ENCODE measurements at regions not wholly inside any gene's neighbourhood (a gene's known extent, or its start where the extent isn't known, plus 50 kb on each side); places are given as distances from the start of the nearest gene placed in this dataset.

DNA sequence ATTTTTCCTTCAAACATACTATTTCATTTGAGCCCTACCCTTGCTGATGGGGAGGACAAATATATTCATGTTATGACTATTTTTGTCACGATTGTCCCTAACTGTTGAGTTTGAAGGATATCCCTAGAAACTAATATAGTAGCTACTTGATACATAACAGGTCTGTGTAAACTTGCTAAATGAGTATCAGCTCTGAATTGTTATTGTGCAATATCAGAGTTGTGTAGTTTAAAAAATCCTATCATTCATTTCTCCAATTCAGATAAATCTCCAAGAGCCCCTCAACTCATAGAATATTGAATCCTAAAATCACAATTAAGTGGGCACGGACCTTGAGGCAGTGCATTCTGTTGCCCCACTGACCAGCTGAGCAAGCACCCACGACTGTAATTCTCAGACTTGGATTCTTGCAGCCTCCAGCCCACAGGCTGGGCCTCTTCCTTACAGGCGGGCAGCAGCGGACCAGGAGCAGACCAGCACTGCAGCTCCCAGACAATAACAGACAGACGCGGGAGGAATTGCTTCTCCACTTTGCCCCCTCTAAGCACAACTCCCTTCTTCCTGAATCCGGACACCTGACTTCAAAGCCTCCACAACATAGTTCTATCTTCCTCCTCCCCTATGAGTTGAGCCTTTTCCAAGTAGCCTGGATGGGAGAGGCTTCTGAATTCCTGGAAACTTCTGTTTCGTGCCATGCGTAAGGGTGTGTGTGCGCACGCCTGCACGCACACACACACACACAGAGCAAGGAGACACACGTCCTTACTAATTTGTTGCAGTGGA is 337.6 kb upstream of the ARGLU1 start:
- no peak for DNase-seq (ENCODE audit: low read depth, low spot score)

DNA sequence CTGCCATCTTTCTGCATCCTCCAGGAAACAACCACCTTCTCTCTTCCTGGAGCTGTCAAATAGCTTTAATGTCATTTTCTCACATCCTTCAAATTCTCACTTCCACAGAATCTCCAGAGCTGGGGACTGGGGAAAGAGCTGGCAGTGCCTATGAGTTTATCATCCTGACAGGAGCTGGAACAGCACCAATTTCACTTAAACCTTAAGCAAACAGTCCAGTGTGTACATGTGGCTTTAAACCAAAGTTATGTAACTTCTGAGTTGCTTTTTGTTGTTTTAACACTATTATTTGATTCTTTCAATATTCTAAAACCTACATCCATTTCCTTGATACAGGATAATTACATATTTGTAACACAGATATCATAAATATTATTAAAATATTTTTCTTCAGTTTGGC is 331.5 kb upstream of the ARGLU1 start:
- DNase-seq (ENCODE audit: low read depth, low spot score): no peak

DNA sequence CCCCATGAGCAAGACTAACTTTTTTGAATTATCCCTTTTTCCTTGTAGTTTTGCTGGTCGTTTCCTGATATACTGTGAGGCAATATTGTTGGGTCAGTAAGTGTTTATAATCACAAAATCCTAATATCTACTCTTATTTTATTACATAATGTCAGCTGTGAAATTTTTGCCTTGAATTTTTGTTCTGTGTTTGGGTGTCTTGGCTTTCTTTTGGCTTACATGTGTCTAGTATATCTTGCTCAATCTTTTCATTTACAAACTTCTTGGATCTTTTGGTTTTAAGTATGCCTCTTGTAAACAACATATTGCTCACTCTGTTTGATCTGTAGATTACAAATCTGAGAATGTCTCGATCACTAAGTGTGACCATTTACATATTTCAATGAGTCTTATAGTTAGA is 330.3 kb upstream of the ARGLU1 start:
- no peak for DNase-seq (ENCODE audit: low read depth, low spot score)

DNA sequence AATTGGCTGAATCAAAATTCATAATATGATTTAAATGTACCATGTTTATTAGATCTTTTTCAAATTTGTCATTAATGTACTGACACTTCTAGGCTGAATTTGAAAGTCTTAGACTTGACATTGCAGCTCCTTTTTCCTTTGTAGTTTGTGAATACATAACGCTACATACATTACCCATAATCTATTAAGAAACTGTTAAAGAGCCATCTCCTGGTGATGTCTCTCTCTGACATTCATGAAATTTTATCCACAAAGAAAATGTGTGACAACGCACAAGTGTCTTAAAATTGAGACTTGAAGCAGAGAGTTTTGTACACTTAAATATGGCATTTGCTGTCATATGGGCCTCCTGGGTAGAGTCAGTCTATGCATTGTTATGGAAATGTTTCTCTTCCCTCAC is 320.2 kb upstream of the ARGLU1 start:
- DNase-seq (ENCODE audit: low read depth, low spot score): no peak

DNA sequence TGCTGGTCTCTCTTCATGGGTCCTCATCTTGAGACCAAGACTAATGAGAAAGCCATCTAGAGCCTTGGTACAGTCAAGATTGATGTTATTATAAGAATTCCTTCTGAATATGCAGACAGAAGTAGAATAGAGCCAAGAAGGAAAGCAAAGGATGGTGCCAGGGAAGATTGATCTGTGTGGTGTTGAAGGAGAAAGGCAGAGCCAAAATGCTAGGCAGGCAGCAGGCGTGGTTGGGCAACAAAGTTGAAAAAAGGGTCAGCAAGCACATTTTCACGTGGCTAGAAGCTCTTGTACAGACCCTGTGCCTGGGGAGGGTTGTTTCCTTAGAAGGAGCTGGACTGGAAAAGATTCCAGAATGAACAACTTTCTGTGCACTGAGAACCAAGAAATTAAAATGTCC is 319.7 kb upstream of the ARGLU1 start:
- DNase-seq (ENCODE audit: low read depth, low spot score): no peak

DNA sequence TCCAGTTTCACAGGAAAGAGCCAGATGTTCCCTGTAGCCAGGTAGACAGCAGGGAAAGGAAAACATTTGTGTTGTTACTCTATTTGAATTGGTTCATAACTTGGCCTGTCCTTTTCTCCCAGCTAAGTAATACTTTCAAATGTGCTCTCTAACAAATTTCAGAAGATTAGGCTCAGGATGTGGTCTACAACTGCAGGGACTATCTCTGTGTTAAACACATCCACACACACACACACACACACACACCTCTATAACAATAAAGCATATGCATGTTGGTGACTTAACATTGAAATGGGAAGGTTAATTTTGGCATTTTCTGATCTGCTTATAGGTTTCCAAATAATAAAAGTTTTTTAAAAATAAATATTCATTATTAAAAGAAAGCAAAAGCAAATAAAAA is 316.0 kb upstream of the ARGLU1 start:
- DNase-seq (ENCODE audit: low read depth, low spot score): no peak

DNA sequence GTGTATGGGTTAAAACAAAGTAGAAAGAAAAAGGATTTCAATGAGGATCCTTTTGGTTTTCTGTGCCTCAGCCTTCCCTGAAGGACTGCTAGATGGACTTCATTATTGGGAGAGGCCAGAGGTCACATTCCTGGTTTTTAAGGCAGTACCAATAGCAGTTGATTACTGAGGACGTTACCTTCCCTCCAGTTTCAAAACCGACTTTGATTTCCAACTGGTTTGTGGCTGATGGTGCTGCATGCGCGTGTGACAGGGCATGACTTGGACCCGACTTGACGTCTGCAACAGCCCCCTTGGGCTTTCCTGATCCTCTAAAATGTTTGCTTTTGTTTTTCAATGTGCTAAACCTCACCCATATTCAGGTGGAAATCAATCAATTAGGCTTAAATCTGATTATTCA is 314.3 kb upstream of the ARGLU1 start:
- DNase-seq (ENCODE audit: low read depth, low spot score): no peak

DNA sequence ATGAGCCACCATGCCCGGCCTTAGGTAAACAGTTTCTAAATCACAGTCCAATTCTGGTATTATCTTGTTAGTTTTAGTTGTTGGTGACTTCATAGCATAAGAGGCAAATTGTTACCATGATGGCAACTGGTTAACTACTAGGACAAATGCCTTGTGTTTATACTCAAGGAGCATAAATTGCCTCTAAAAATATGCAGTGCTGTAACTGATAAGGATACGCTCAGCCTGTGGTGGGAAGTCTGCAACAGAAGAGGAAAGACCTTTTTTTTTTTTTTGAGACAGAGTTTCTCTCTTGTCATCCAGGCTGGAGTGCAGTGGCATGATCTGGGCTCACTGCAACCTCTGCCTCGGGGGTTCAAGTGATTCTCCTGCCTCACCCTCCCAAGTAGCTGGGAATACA is 311.9 kb upstream of the ARGLU1 start:
- DNase-seq (ENCODE audit: low read depth, low spot score): no peak

DNA sequence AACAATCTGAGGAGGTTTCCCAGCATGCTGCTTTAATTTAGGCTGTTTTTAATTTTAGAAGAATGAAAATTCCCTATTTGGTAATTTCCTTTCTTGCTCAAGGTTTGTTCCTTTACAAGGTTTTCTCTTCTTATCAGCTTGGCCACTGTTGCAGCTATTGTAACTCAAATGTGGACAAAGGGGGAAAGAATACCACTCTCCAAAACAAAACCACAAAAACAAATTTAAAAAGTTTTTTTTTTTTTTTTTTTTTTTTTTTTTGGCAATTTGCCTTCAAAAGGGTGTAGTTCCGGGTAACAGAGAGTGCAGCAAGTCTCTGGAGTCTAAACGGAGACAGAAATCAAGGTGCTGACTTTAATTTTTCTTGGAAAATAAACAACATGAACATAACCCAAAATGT is 306.4 kb upstream of the ARGLU1 start:
- no peak for DNase-seq (ENCODE audit: low read depth, low spot score)

DNA sequence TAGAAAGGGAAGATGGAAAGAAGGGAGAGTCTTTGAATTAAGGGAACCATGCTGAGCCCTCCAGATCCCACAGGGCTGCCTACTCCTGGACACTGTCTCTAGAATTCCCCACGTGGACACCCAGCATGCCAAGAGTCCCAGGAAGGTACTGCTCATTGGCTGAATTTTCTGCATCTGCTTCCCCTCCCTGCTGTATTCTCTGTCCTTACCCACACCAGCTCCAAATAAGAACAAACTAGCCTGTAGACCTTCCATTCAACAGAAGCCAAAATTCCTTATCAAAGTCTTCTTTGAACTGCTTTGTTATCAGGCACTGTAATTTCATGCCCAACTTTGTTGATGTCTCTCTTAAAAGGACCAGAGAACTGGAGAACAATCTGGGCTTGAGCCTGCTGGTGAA is 305.9 kb upstream of the ARGLU1 start:
- DNase-seq (ENCODE audit: low read depth, low spot score): no peak

DNA sequence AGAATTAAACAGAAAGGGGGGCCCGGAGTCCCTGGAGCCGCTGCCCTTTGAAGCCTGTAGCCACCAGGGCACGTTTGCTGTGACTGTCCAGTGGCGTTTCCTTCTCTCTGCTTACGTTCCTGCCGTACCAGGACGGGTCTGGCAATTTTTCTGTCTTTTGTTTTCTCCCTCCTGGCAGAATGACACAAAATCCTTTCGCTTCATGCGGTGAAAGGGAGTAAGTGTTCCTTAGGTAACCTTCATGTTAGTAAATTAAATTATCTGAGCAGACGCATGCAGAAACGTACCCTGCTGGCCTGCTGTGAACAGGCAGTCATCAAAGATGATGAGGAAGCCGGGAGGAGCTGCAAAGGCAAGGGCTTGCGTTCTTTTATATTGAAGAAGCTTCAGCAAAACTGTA is 299.3 kb upstream of the ARGLU1 start:
- DNase-seq (ENCODE audit: low read depth, low spot score): no peak

DNA sequence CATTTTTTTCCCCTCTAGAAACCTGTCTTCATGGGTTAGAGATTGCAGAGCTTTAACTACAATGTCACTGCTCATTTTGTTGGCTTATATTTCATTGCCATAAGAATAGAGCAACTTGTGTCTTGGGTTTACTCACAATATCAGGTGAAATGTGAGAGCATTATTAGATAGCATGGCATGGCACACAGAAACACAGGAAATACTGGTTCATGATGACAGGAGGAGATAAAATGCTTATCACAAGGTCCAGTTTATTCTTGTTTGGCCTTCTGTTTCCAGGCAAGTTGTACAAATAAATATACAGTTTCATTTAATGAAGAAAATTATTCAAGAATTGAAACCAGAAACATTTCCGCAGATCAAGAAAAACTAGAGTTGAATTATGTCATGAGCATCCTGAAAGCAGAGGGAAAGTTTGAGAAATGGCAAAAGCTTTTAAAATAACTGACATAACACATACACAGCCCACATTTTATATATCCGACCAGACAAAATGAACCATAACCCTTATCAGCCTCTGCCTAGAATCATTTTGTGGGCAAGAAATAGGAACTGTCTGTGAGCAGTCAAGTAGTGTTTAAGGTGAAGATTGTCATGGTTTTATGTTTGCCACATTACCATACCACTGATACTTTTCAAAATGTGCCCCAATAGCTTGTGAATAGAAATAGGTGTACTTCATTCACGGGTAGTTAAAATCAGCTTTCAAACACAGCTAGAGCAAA is 297.9 kb upstream of the ARGLU1 start:
- no peak for DNase-seq (ENCODE audit: low read depth, low spot score)

DNA sequence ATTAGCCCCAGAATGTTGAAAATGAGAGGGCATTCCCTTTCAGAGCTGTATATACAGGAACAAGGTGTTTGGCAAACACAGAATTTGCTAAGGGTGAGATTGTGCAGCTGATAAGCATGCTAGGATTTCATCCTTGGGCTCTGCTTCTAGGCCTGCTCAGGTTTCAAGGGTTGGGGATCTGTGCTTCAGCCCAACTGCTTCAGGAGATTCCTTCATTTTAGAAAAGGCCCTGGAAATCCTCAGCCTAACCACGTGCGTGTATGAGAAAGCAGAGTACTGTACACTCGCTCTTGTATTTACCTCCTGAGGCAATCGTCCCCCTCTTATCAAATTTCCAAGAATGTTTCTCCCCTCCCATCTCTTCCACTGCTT is 291.6 kb upstream of the ARGLU1 start:
- no peak for DNase-seq (ENCODE audit: low read depth, low spot score)

DNA sequence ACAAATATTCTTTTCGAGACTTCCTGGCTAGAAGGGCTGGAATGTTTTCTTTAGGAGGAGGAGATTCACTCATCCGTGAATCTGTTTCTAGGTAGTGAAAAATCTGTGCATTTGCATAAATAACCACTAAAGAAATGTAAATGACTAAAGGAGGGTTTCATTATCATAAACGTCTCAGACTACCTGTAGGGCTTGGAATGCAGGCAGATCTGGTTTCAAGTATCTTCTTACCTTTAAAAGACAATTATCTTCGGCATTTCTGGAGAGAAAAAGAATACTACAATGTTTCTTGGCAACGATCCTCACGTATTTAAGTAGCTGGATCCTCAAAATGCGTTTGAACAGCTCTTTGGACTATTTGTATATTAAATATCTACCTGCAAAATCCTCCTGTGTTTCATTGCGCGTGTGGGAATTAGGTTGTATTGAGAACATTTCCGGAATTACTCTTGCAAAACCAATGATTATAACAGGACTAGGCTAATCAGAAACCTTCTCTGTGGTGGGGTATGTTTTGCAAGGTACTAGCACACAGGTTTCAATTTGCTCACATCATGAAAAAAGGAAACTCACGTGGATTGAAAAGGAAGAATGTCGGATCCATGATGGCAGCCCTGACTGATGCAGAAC is 291.1 kb upstream of the ARGLU1 start:
- DNase-seq (ENCODE audit: low read depth, low spot score): no peak

DNA sequence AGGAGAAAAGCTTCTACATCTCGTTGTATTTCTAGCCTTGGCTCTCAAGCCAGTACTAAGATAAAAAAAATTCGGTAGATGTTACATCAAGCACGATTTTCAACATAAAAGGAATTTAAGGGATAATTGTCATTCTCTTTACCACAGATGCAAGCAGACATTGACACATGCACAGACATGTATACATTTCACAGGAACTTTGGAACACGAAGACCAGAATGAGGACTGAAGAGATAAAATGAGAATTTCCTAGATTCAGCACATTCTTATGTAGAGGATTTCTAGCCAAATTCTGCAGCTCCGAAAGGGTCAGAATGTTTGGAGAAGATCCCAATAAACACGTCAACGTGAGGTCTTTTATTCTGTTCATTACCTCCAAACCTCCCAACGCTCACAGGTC is 284.5 kb upstream of the ARGLU1 start:
- DNase-seq (ENCODE audit: low read depth, low spot score): no peak

DNA sequence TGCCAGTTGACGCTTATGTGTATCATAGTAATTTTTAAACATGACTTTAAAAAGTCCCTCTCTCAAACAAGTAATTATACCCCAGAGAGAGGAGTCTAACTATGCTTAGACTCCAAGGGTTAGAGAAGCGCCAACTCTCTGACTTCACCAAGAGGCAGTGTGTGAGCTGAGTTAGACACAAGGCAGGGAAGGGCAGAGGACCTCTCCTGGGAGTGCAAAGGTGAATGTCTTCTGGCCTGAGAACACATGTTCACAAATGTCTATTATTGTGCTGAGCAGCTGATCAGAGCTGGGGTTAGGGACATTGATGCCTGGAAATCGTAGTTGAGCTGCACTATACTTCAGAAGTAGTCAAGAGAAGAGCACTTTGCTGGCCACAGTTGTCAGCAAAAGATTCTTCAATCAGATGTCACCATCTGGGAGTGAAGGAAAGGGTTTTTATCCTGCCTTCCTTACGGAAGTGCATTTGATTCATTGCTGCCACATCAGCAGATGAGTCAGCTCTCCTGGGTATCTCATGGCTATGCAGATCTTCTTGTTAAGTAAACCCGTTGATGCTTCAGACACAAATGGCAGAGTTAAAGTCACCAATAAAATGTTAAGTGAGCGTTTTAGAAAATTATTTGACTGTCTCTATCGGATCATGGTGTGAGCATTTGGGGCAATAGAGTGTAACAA is 283.2 kb upstream of the ARGLU1 start:
- DNase-seq (ENCODE audit: low read depth, low spot score): no peak

DNA sequence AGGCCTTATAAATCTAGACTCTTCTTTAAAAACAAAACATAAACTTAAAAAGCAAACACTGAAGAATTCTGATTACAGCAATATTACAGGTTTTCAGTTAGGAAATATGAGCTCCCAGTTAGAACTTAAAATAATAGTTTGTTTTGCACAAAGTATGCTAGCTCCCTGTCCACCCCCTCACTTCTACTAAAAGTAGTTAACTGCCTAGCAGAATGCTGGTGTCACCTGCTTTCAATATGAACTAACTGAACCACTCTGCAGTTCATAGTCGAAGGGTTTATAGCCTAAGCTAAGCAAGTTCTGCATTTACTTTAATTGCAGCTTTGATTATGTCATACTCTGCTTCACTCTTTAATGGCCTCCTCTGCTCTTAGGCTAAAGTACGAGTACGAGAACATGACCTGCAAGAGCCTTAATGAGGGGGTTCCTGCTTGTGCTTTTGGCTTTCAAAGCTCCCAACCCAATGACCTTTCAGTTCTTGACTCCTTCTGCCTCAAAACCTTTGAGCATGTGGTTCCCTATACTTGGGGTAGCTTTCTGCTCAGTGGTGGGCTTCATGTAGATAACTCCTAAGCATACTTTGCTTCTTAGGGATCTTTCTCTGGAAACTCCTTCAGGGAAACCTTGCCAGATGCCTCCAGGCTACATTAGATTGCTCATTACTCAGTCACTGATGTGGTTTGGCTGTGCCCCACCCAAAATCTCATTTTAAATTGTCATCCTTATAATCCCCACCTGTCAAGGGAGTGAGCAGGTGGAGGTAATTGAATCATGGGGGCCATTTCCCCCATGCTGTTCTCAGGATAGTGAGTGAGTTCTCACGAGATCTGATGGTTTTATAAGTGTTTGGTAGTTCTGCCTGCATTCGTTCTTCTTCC is 278.9 kb upstream of the ARGLU1 start:
- no peak for DNase-seq (ENCODE audit: low read depth, low spot score)

DNA sequence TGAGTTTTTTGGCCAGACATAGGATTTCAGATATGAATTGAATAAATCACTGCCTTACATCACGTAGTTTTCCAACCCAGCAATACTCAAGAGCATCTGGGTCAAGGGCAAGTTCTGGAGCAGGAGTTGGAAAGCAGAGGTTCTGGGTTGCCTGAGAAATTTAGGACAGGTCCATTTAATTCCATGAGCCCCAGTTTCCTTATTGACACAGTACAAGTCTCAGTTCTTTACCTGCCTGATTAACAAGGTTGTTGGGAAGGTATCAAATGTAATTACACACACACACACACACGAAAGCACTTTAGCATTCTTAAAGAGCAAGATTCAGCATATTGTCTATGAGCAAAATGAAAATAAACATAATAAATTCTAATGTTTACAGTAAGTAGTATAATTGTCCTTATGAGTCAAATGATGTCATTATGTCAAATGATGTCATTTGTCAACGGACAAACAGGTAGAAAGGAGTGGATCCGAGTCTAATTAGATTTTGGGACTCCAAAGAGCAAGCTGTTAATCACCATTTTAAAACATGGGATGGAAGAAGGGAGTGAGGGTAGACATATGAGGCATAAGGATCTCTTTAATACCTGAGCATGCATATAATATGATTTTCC is 268.4 kb upstream of the ARGLU1 start:
- DNase-seq (ENCODE audit: low read depth, low spot score): no peak

DNA sequence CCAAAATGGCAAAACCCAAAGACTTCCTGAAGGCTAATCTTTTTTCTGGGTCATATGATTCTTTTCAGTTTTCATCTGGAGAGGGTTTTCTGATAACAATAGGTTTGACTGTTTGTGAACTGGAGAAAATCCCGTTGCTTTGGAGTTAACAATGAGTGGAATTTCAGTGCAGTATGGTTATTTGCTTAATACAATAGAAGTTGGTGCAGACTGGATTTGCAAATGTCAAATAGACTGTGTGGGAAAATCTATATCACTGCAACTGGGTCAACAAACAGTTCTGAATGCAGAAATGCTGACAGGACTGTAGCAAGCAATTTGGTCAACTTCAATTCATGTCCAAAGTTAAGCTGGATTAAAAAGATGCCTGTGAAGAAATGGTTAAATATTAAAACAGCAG is 267.5 kb upstream of the ARGLU1 start:
- DNase-seq (ENCODE audit: low read depth, low spot score): no peak

DNA sequence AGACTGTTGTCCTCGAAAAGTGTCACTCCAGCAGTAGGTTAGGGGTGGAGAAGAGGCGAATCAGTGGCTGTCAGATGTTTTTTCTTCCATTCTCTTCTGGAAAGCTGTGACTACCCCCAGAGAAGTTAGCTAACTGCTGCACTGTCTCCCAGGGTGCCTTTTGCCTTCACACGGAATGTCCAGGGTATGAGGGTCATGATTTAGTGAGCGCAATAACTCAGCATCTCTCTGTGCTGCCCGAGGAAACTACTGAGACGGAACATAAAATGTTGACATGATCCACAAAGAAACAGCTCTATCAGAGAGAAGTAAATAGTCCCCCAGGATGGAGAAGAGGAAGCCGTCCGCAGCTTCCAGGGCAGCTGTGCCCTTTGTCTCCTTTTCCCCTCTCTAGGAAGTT is 254.0 kb upstream of the ARGLU1 start:
- DNase-seq (ENCODE audit: low read depth, low spot score): no peak

All from activated CD4-positive, CD25-positive, alpha-beta regulatory T cell treated with anti-CD3 and anti-CD28 coated beads, Interleukin-2, amount 50 U/mL, for 16 hours (primary cell).